ENCODE measurements at regions not wholly inside any gene's neighbourhood (a gene's known extent, or its start where the extent isn't known, plus 50 kb on each side); places are given as distances from the start of the nearest gene placed in this dataset.

DNA sequence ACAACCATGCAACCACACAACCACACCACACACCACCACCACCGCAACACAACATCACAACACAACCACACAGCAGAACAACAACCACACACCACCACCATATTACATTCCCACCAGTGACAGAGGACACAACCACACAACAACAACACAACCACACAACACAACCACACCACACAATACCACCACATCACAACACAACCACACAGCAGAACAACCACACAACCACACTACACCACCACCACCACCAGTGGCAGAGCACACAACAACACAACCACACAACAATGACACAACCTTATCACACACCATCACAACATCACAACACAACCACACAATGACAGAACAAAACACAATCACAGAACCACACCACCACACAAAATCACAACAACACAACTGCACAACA is 313.0 kb upstream of the MYT1L start:
- H3F3A ChIP-seq (ENCODE audit: insufficient read depth, low read length): no peaks in the 10 kb centered on the region
- TF ChIP-seq CTCF (IDR thresholded peaks at IDR 0.05; ENCODE audit: low read length): no peak
- TF ChIP-seq EZH2phosphoT487 (IDR thresholded peaks at IDR 0.05; ENCODE audit: low read length): no peak
- no peak for TF ChIP-seq EZH2 (optimal IDR thresholded peaks at IDR 0.05; ENCODE audit: low read depth, low read length)

GRCh38 chr2:2642906-2643890 is 312.1 kb upstream of the MYT1L start:
- no peak for TF ChIP-seq CTCF (IDR thresholded peaks at IDR 0.05; ENCODE audit: low read length)
- no peak for TF ChIP-seq EZH2 (optimal IDR thresholded peaks at IDR 0.05; ENCODE audit: low read depth, low read length)
- TF ChIP-seq EZH2phosphoT487 (IDR thresholded peaks at IDR 0.05; ENCODE audit: low read length): no peak
- no peaks in the 10 kb centered on the region for H3K36me3 ChIP-seq (replicated peaks; ENCODE audit: insufficient read depth, low read length)

More for the DNA sequence above, 313.0 kb upstream of the MYT1L start:
- H3K79me2 ChIP-seq (ENCODE audit: low read length): no peaks in the 10 kb centered on the region
- no peaks in the 10 kb centered on the region for H3K27me3 ChIP-seq (replicated peaks; ENCODE audit: insufficient read depth, low read length)
- H4K20me1 ChIP-seq (ENCODE audit: insufficient read depth, low read length): no peaks in the 10 kb centered on the region
- no peak overlapping the region for H3K4me2 ChIP-seq (ENCODE audit: low read depth, low read length)
- H3K9me2 ChIP-seq (replicated peaks; ENCODE audit: insufficient read depth, low read length): no peaks in the 10 kb centered on the region
- no peak overlapping the region for H3K9ac ChIP-seq (ENCODE audit: low read length)
- H3K36me3 ChIP-seq (replicated peaks; ENCODE audit: insufficient read depth, low read length): no peaks in the 10 kb centered on the region
- H3K27ac ChIP-seq (ENCODE audit: low read length): no peak overlapping the region
- DNase-seq: no peak
- H3K4me1 ChIP-seq (ENCODE audit: low read length): no peaks in the 10 kb centered on the region
- H3K4me3 ChIP-seq (ENCODE audit: low read length): no peak overlapping the region
- H3K9me3 ChIP-seq (replicated peaks; ENCODE audit: insufficient read depth, low read length): no peaks in the 10 kb centered on the region
- no peak overlapping the region for H2AFZ ChIP-seq (ENCODE audit: low read length)

GRCh38 chr2:2641541-2642410 is 310.7 kb upstream of the MYT1L start:
- no peak overlapping the region for H2AFZ ChIP-seq (ENCODE audit: low read length)
- H3K9ac ChIP-seq (ENCODE audit: low read length): no peak overlapping the region
- no peak overlapping the region for H3K4me3 ChIP-seq (ENCODE audit: low read length)
- no peaks in the 10 kb centered on the region for H3K9me2 ChIP-seq (replicated peaks; ENCODE audit: insufficient read depth, low read length)
- no peak overlapping the region for H3K4me2 ChIP-seq (ENCODE audit: low read depth, low read length)
- H3K9me3 ChIP-seq (replicated peaks; ENCODE audit: insufficient read depth, low read length): no peaks in the 10 kb centered on the region
- H3K79me2 ChIP-seq (ENCODE audit: low read length): no peaks in the 10 kb centered on the region
- H3K27me3 ChIP-seq (replicated peaks; ENCODE audit: insufficient read depth, low read length): no peaks in the 10 kb centered on the region
- no peaks in the 10 kb centered on the region for H3K36me3 ChIP-seq (replicated peaks; ENCODE audit: insufficient read depth, low read length)
- no peak overlapping the region for H3K27ac ChIP-seq (ENCODE audit: low read length)
- no peak for DNase-seq
- no peaks in the 10 kb centered on the region for H4K20me1 ChIP-seq (ENCODE audit: insufficient read depth, low read length)
- TF ChIP-seq EZH2phosphoT487 (IDR thresholded peaks at IDR 0.05; ENCODE audit: low read length): no peak
- no peak for TF ChIP-seq CTCF (IDR thresholded peaks at IDR 0.05; ENCODE audit: low read length)
- no peak for TF ChIP-seq EZH2 (optimal IDR thresholded peaks at IDR 0.05; ENCODE audit: low read depth, low read length)
- H3K4me1 ChIP-seq (ENCODE audit: low read length): no peaks in the 10 kb centered on the region
- no peaks in the 10 kb centered on the region for H3F3A ChIP-seq (ENCODE audit: insufficient read depth, low read length)

More at GRCh38 chr2:2642906-2643890, 312.1 kb upstream of the MYT1L start:
- H3K9me3 ChIP-seq (replicated peaks; ENCODE audit: insufficient read depth, low read length): no peaks in the 10 kb centered on the region
- no peaks in the 10 kb centered on the region for H3K27me3 ChIP-seq (replicated peaks; ENCODE audit: insufficient read depth, low read length)
- H3F3A ChIP-seq (ENCODE audit: insufficient read depth, low read length): no peaks in the 10 kb centered on the region
- H2AFZ ChIP-seq (ENCODE audit: low read length): no peak overlapping the region
- H4K20me1 ChIP-seq (ENCODE audit: insufficient read depth, low read length): no peaks in the 10 kb centered on the region
- H3K4me2 ChIP-seq (ENCODE audit: low read depth, low read length): no peak overlapping the region
- H3K4me1 ChIP-seq (ENCODE audit: low read length): no peaks in the 10 kb centered on the region
- H3K9me2 ChIP-seq (replicated peaks; ENCODE audit: insufficient read depth, low read length): no peaks in the 10 kb centered on the region
- H3K4me3 ChIP-seq (ENCODE audit: low read length): no peak overlapping the region
- H3K79me2 ChIP-seq (ENCODE audit: low read length): no peaks in the 10 kb centered on the region
- H3K9ac ChIP-seq (ENCODE audit: low read length): no peak overlapping the region
- DNase-seq: no peak
- no peak overlapping the region for H3K27ac ChIP-seq (ENCODE audit: low read length)

Measured in MM.1S (cell line).